ENCODE measurements at regions not wholly inside any gene's neighbourhood (a gene's known extent, or its start where the extent isn't known, plus 50 kb on each side); places are given as distances from the start of the nearest gene placed in this dataset.
"Not testable (repeated sequence)": the region's sequence is repeated elsewhere in the genome, so short reads cannot be mapped to it uniquely, and the experiment has no call there.

DNA sequence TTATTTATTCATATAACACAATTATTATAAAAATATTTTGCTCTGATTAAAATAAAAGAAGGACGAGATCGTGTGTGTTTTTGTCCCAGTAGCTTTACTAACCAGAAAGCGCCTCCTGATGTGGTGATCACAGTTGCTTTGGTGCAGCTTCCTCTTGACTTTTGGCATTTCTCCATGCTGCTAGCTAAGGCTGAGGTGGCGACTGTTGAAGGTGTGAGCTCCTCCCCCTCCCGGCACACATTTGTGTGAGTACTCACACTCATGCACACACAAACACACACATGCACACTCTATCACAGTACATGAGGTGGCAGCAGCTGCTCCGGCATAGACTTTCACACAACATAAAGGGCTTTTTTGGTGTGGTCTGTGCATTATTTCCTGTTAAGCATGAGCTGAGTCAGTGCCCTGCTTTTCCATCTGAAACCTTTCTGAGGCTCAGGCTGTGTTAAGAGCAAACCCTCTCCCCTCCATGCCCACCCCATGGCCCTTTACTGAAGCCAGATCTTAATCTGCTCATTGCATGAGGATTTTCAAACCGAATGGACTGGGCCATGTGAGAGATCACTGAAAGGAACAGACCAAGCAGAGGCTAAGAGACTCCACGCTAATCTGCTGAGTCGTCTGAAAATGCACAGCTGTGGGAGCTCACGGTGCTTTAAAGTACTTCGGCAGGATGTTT, 53.3 kb downstream of the FOXD4L1 start:
- H3K36me3 Mint-ChIP-seq (ENCODE audit: low read depth); H3K27me3 Mint-ChIP-seq; H3K9me3 Mint-ChIP-seq; H3K4me1 Mint-ChIP-seq; H3K27ac Mint-ChIP-seq: not testable (repeated sequence)
- peak overlapping the region; percentile 39 for H3K4me3 Mint-ChIP-seq
- peak; percentile 96 for ATAC-seq (replicated peaks)

DNA sequence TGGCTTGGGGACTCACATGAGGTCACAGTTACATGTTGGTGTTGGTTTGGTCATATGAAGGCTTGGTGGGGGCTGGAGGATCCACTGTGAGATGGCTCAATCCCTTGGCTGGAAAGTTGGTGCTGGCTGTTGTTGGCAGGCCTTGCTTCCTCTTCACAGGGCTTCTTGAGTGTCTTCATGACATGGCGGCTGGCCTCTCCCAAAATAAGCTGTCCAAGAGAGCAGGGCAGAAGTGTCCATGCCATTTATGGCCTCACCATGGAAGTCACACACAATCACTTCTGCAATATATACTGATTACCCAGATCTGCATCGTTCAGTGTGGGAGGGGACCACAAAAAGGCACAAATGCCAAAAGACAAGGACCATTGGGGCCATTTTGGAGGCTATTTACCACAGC, 61.4 kb downstream of the FOXD4L1 start:
- H3K27ac Mint-ChIP-seq; H3K4me1 Mint-ChIP-seq; H3K36me3 Mint-ChIP-seq (ENCODE audit: low read depth); H3K9me3 Mint-ChIP-seq; H3K27me3 Mint-ChIP-seq; H3K4me3 Mint-ChIP-seq; ATAC-seq (replicated peaks): not testable (repeated sequence)

- not testable (repeated sequence) for H3K36me3 Mint-ChIP-seq (ENCODE audit: low read depth); ATAC-seq (replicated peaks); H3K27me3 Mint-ChIP-seq; H3K4me1 Mint-ChIP-seq; H3K9me3 Mint-ChIP-seq; H3K27ac Mint-ChIP-seq; H3K4me3 Mint-ChIP-seq
These were observed 64.2 kb downstream of the FOXD4L1 start for GRCh38 chr2:113562662-113563061.

DNA sequence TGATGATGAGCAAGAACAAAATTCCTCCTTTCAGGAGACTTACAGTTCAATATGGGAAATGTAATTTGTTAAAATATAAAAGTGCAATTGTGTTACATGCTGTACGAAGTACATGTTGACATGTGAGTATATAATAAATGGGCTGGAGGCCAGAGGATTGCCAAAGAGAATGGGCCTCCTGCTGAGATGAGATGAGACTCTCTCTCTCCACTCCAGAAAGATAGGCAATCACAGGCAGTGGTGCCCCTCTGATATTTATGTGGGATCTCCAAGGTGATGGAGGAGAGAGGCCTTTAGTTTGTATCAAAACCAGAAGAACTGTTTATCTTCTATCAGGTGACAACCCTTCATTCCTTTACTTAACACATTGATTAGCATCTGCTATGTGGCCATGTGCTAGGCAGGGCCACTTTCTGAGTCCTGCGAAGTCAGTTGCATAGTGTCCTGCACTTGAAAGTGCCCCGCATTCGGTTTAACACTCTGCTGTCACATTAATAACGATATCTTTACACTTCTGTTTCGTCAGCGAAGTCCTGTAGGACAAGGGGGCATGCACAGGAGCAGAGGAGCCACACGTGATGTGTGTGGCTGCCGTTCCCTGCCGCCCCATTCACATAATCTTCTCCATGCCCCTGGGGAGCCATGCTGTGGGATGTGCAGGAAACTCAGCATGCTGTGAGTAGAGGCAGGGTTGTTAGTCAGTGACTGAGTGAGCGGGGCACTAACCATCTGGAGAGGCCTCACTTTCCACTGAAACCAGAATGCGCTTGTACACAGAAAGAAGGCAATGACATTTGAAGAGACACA, 60.2 kb upstream of the RABL2A start:
- ATAC-seq (replicated peaks); H3K4me1 Mint-ChIP-seq; H3K9me3 Mint-ChIP-seq; H3K4me3 Mint-ChIP-seq; H3K27me3 Mint-ChIP-seq; H3K36me3 Mint-ChIP-seq (ENCODE audit: low read depth); H3K27ac Mint-ChIP-seq: not testable (repeated sequence)

GRCh38 chr2:113567481-113567849, 59.6 kb upstream of the RABL2A start:
- not testable (repeated sequence) for H3K27me3 Mint-ChIP-seq; H3K9me3 Mint-ChIP-seq; H3K36me3 Mint-ChIP-seq (ENCODE audit: low read depth); H3K4me1 Mint-ChIP-seq; ATAC-seq (replicated peaks); H3K27ac Mint-ChIP-seq; H3K4me3 Mint-ChIP-seq

- not testable (repeated sequence) for H3K27me3 Mint-ChIP-seq
These were observed 58.8 kb upstream of the RABL2A start for GRCh38 chr2:113568231-113568630.

DNA sequence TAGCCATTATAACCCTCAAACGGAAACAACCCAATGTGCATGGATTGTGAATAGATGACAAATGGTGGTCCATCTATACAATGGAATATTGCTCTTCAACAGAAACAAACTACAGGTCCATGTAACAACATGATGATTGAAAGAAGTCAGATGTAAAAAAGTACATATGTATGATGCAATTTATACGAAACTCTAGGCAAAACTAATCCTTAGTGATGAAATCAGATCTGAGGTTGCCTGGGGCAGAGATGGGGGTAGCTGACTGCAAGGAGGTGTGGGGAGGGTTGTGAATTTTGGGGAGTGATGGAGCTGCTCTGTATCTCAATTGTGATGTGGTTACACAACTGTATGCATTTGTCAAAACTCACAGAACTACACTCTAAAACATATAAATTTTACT, 57.0 kb upstream of the RABL2A start:
- ATAC-seq (replicated peaks); H3K27me3 Mint-ChIP-seq; H3K4me3 Mint-ChIP-seq: not testable (repeated sequence)

More at GRCh38 chr2:113568231-113568630, 58.8 kb upstream of the RABL2A start:
- H3K9me3 Mint-ChIP-seq; H3K4me1 Mint-ChIP-seq; ATAC-seq (replicated peaks); H3K4me3 Mint-ChIP-seq; H3K36me3 Mint-ChIP-seq (ENCODE audit: low read depth); H3K27ac Mint-ChIP-seq: not testable (repeated sequence)

GRCh38 chr2:113570509-113571009, 56.5 kb upstream of the RABL2A start:
- not testable (repeated sequence) for H3K4me3 Mint-ChIP-seq; H3K4me1 Mint-ChIP-seq; H3K27me3 Mint-ChIP-seq; ATAC-seq (replicated peaks); H3K27ac Mint-ChIP-seq; H3K36me3 Mint-ChIP-seq (ENCODE audit: low read depth); H3K9me3 Mint-ChIP-seq

More for the DNA sequence above, 57.0 kb upstream of the RABL2A start:
- not testable (repeated sequence) for H3K4me1 Mint-ChIP-seq; H3K27ac Mint-ChIP-seq; H3K36me3 Mint-ChIP-seq (ENCODE audit: low read depth); H3K9me3 Mint-ChIP-seq

DNA sequence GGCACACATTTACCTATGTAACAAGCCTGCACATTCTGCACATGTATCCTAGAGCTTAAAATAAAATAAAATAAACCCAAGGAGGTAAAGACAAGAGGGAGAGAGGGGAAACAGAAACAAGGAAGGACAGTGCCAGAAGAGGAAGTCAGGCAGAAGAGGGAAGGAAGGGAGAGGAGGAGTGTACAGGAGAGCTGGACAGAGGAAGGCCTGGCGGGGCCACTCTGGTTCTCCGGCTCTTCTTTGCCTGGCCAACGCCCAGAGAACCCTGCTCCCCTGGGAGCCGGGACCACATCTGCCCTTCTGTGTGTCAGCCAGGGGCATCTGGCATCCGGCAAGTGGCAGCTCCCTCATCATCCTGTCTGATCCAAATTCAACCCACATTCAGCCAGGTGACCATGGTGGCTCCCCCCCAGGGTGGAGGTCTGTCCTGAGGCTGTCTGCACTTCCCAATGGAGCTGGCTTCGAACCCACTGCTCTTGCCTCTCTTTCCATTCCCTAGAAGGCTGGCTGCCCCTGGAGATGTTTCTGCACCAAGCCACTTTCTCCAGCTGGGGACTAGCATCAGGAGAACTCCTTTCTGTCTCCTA, 55.5 kb upstream of the RABL2A start:
- ATAC-seq (replicated peaks); H3K27me3 Mint-ChIP-seq; H3K27ac Mint-ChIP-seq; H3K9me3 Mint-ChIP-seq; H3K4me1 Mint-ChIP-seq; H3K36me3 Mint-ChIP-seq (ENCODE audit: low read depth); H3K4me3 Mint-ChIP-seq: not testable (repeated sequence)

DNA sequence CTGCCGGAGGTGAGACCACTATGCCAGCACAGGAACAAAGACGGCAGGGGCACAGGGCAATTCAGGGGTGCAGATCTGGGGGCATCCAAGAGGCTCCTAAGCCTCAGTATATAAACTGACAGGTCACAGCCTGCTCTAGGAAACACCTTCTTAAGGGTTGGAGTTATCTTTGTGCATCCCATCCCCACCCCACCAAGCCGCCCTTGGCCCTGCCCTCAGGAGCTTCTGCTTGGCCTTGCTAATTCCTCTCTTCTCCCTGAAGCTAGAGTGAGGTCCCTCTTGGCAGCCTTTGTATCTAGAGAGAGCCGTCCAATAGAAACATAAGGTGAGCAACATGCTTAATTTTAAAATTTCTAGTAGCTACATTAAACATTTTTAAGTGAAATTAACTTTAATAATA, 51.3 kb upstream of the RABL2A start:
- not testable (repeated sequence) for H3K4me1 Mint-ChIP-seq; ATAC-seq (replicated peaks); H3K9me3 Mint-ChIP-seq; H3K4me3 Mint-ChIP-seq; H3K27me3 Mint-ChIP-seq; H3K27ac Mint-ChIP-seq; H3K36me3 Mint-ChIP-seq (ENCODE audit: low read depth)

- not testable (repeated sequence) for H3K4me3 Mint-ChIP-seq; H3K27ac Mint-ChIP-seq; H3K9me3 Mint-ChIP-seq; H3K4me1 Mint-ChIP-seq; H3K36me3 Mint-ChIP-seq (ENCODE audit: low read depth); H3K27me3 Mint-ChIP-seq; ATAC-seq (replicated peaks)
These were observed 50.7 kb upstream of the RABL2A start for GRCh38 chr2:113576353-113576752.
